Ureter (tissue), 1 donor: ENCODE measurements at regions not wholly inside any gene's neighbourhood (a gene's known extent, or its start where the extent isn't known, plus 50 kb on each side); places are given as distances from the start of the nearest gene placed in this dataset.
"Not testable (repeated sequence)": the region's sequence is repeated elsewhere in the genome, so short reads cannot be mapped to it uniquely, and the experiment has no call there.

ENCODE experiments used
- DNase-seq: peaks from one replicate; pipeline ENCODE4 v3.0.0-alpha.2; 2020; ENCODE audit warnings: low spot score
- donor health status: DM: yes; HTN: yes; CAD: no.

- no peak for DNase-seq
These were observed 727.4 kb downstream of the ETS1 start for GRCh38 chr11:127859941-127860354.

GRCh38 chr11:127844876-127845275 is 742.5 kb downstream of the ETS1 start:
- no peak for DNase-seq

GRCh38 chr11:127843483-127844396 is 743.6 kb downstream of the ETS1 start:
- peak; percentile 49 for DNase-seq

GRCh38 chr11:127825183-127825582 is 762.2 kb downstream of the ETS1 start:
- no peak for DNase-seq

GRCh38 chr11:127818625-127819024 is 768.7 kb downstream of the ETS1 start:
- no peak for DNase-seq

GRCh38 chr11:127816962-127817361 is 770.4 kb downstream of the ETS1 start:
- DNase-seq = no peak

GRCh38 chr11:127815331-127815730 is 772.0 kb downstream of the ETS1 start:
- no peak for DNase-seq

- no peak for DNase-seq
These were observed 780.9 kb downstream of the ETS1 start for GRCh38 chr11:127806501-127806900.

- no peak for DNase-seq
These were observed 781.6 kb downstream of the ETS1 start for GRCh38 chr11:127805771-127806170.

GRCh38 chr11:127804747-127805400 is 782.5 kb downstream of the ETS1 start:
- DNase-seq = no peak

GRCh38 chr11:127803755-127804154 is 783.6 kb downstream of the ETS1 start:
- no peak for DNase-seq

GRCh38 chr11:127800989-127801688 is 786.2 kb downstream of the ETS1 start:
- DNase-seq = no peak

GRCh38 chr11:127795326-127795725 is 792.0 kb downstream of the ETS1 start:
- DNase-seq = no peak

- no peak for DNase-seq
These were observed 791.3 kb upstream of the KIRREL3 start for GRCh38 chr11:127791844-127792243.

- no peak for DNase-seq
These were observed 790.0 kb upstream of the KIRREL3 start for GRCh38 chr11:127790592-127790991.

- DNase-seq = no peak
These were observed 789.4 kb upstream of the KIRREL3 start for GRCh38 chr11:127789927-127790326.

GRCh38 chr11:127772938-127773337 is 772.4 kb upstream of the KIRREL3 start:
- not testable (repeated sequence) for DNase-seq

- DNase-seq = not testable (repeated sequence)
These were observed 768.4 kb upstream of the KIRREL3 start for GRCh38 chr11:127768931-127769330.

- DNase-seq = no peak
These were observed 766.2 kb upstream of the KIRREL3 start for GRCh38 chr11:127766734-127767133.

GRCh38 chr11:127738771-127739286 is 738.3 kb upstream of the KIRREL3 start:
- DNase-seq = no peak

GRCh38 chr11:127737499-127737898 is 736.9 kb upstream of the KIRREL3 start:
- DNase-seq = no peak

- DNase-seq = no peak
These were observed 733.0 kb upstream of the KIRREL3 start for GRCh38 chr11:127733552-127733951.
